ENCODE measurements at regions not wholly inside any gene's neighbourhood (a gene's known extent, or its start where the extent isn't known, plus 50 kb on each side); places are given as distances from the start of the nearest gene placed in this dataset.

DNA sequence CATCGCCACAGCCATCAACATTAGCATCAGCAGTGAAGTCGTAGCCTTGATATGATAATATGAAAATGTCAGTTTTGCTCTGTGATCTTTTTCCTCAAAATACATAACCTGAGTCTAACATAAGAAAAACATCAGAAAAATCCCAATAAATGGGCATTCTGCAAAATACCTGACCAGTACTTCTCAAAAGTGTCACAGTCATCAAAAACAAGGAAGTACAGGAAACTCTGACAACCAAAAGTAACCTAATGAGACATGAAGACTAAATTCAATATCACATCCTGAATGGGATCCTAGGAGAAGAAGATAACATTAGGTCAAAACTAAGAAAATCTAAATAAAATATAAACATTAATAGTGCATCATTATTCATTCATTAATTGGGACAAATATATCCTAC, 1731.0 kb downstream of the SUCLG1 start:
- H3K4me1 ChIP-seq (ENCODE audit: control insufficient read depth, extremely low read depth, insufficient read depth, low read length): no peaks in the 10 kb centered on the region
- no peak overlapping the region for H3K27ac ChIP-seq (ENCODE audit: control insufficient read depth, insufficient read depth, low read length)
- no peak overlapping the region for H3K9ac ChIP-seq (ENCODE audit: control insufficient read depth, extremely low read depth, insufficient read depth, low read length)
- dilution Hi-C loops (cut with MboI; ENCODE audit: extremely low pct_ligation_motif_present, low sequenced_read_pairs): no loop called here
- no peak overlapping the region for H3K4me3 ChIP-seq (ENCODE audit: control insufficient read depth in 2 of 3, extremely low read depth in 1 of 3, insufficient read depth in 2 of 3, low read depth in 1 of 3, low read length in 3 of 3)
- H3K9me1 ChIP-seq (ENCODE audit: control insufficient read depth, extremely low read depth, insufficient read depth, low read length): no peaks in the 10 kb centered on the region
- H3K79me2 ChIP-seq (ENCODE audit: control insufficient read depth, insufficient read depth, low read length): no peaks in the 10 kb centered on the region
- H3K36me3 ChIP-seq (ENCODE audit: control insufficient read depth in 2 of 2, extremely low read depth in 1 of 2, insufficient read depth in 2 of 2, low read length in 2 of 2): no peaks in the 10 kb centered on the region
- H4K20me1 ChIP-seq (ENCODE audit: control insufficient read depth, extremely low read depth, insufficient read depth, low read length): no peaks in the 10 kb centered on the region
- no peak overlapping the region for H2AFZ ChIP-seq (ENCODE audit: control insufficient read depth, low read length)
- TF ChIP-seq CTCF (optimal IDR thresholded peaks at IDR 0.05 in 1 of 3, IDR thresholded peaks at IDR 0.05 in 1 of 3, conservative IDR thresholded peaks at IDR 0.05 in 1 of 3; ENCODE audit: extremely low read depth in 1 of 3, insufficient read depth in 2 of 3, low read length in 3 of 3) (no peak), EZH2 (IDR thresholded peaks at IDR 0.05; ENCODE audit: low read length) (no peak)
- no peaks in the 10 kb centered on the region for H3K27me3 ChIP-seq (ENCODE audit: control insufficient read depth, extremely low read depth, insufficient read depth, low read length)
- FAIRE-seq (no peak), DNase-seq (ENCODE audit: low read depth, low spot score) (no peak)
- no peaks in the 10 kb centered on the region for H3K9me3 ChIP-seq (ENCODE audit: control insufficient read depth, low read depth, low read length)
- H3K4me2 ChIP-seq (ENCODE audit: control insufficient read depth, extremely low read depth, insufficient read depth, low read depth, low read length): no peak overlapping the region

DNA sequence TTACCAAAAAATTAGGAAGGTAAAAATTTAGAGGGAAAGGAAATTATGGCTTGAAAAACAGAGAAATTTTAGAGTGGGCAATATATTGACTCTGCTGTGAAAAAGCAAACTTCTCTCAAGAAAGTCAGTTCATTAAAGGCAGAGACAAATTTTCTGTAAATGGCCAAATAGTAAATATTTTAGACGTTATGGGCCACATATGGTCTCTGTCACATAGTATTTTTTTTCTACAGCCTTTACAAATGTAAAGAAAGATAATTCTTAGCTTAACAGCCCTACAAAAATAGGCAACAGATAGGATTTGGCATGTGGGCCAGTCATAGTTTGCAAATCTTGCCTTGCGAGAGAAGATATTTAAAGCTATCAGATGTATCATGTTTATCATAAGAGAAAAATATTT, 1750.4 kb downstream of the SUCLG1 start:
- no peaks in the 10 kb centered on the region for H4K20me1 ChIP-seq (ENCODE audit: control insufficient read depth, extremely low read depth, insufficient read depth, low read length)
- H2AFZ ChIP-seq (ENCODE audit: control insufficient read depth, low read length): no peak overlapping the region
- H3K4me2 ChIP-seq (ENCODE audit: control insufficient read depth, extremely low read depth, insufficient read depth, low read depth, low read length): no peak overlapping the region
- H3K4me1 ChIP-seq (ENCODE audit: control insufficient read depth, extremely low read depth, insufficient read depth, low read length): no peaks in the 10 kb centered on the region
- no peak for DNase-seq (ENCODE audit: low read depth, low spot score)
- no peak overlapping the region for H3K4me3 ChIP-seq (ENCODE audit: control insufficient read depth in 2 of 3, extremely low read depth in 1 of 3, insufficient read depth in 2 of 3, low read depth in 1 of 3, low read length in 3 of 3)
- H3K9ac ChIP-seq (ENCODE audit: control insufficient read depth, extremely low read depth, insufficient read depth, low read length): no peak overlapping the region
- no peaks in the 10 kb centered on the region for H3K27me3 ChIP-seq (ENCODE audit: control insufficient read depth, extremely low read depth, insufficient read depth, low read length)
- no peaks in the 10 kb centered on the region for H3K79me2 ChIP-seq (ENCODE audit: control insufficient read depth, insufficient read depth, low read length)
- no peaks in the 10 kb centered on the region for H3K9me1 ChIP-seq (ENCODE audit: control insufficient read depth, extremely low read depth, insufficient read depth, low read length)
- H3K27ac ChIP-seq (ENCODE audit: control insufficient read depth, insufficient read depth, low read length): no peak overlapping the region
- dilution Hi-C loops (cut with MboI; ENCODE audit: extremely low pct_ligation_motif_present, low sequenced_read_pairs): no loop called here
- no peaks in the 10 kb centered on the region for H3K36me3 ChIP-seq (ENCODE audit: control insufficient read depth in 2 of 2, extremely low read depth in 1 of 2, insufficient read depth in 2 of 2, low read length in 2 of 2)
- no peaks in the 10 kb centered on the region for H3K9me3 ChIP-seq (ENCODE audit: control insufficient read depth, low read depth, low read length)
- FAIRE-seq: no peak
- no peak for TF ChIP-seq CTCF (optimal IDR thresholded peaks at IDR 0.05 in 1 of 3, IDR thresholded peaks at IDR 0.05 in 1 of 3, conservative IDR thresholded peaks at IDR 0.05 in 1 of 3; ENCODE audit: extremely low read depth in 1 of 3, insufficient read depth in 2 of 3, low read length in 3 of 3)
- no peak for TF ChIP-seq EZH2 (IDR thresholded peaks at IDR 0.05; ENCODE audit: low read length)
